Hepatocyte (in vitro differentiated cells): ENCODE measurements at regions not wholly inside any gene's neighbourhood (a gene's known extent, or its start where the extent isn't known, plus 50 kb on each side); places are given as distances from the start of the nearest gene placed in this dataset.

Source experiments
- DNase-seq: peaks from one replicate; pipeline ENCODE4 v3.0.0-alpha.2; 2016; ENCODE audit warnings: low spot score
- H2AFZ ChIP-seq: fragments of 200-600 bp; sonication (generic); 2 replicates; pipeline ENCODE4 v1.6.0; 2016; ENCODE audit warnings: antibody characterized with exemption, mild to moderate bottlenecking
- H3K27ac ChIP-seq: fragments of 200-600 bp; sonication (generic); 2 replicates; pipeline ENCODE4 v1.5.1; 2016; ENCODE audit warnings: mild to moderate bottlenecking
- H3K27me3 ChIP-seq: fragments of 200-600 bp; sonication (generic); 2 replicates; pipeline ENCODE4 v1.6.1; 2016
- H3K36me3 ChIP-seq: fragments of 200-600 bp; sonication (generic); replicated peaks from 2 replicates; pipeline ENCODE4 v1.5.1; 2016; ENCODE audit warnings: low read depth; ENCODE audit not compliant: insufficient read depth
- H3K4me1 ChIP-seq: fragments of 200-600 bp; sonication (generic); 2 replicates; pipeline ENCODE4 v1.5.1; 2016; ENCODE audit warnings: mild to moderate bottlenecking, moderate library complexity; ENCODE audit not compliant: insufficient read depth
- H3K4me2 ChIP-seq: fragments of 200-600 bp; sonication (generic); 2 replicates; pipeline ENCODE4 v1.6.0; 2016
- H3K4me3 ChIP-seq: fragments of 200-600 bp; sonication (generic); 2 replicates; pipeline ENCODE4 v1.5.1; 2016; ENCODE audit warnings: mild to moderate bottlenecking
- H3K79me2 ChIP-seq: fragments of 200-600 bp; sonication (generic); 2 replicates; pipeline ENCODE4 v1.6.0; 2017; ENCODE audit warnings: mild to moderate bottlenecking
- H3K9me2 ChIP-seq: fragments of 200-600 bp; sonication (generic); replicated peaks from 2 replicates; pipeline ENCODE4 v1.6.0; 2017; ENCODE audit warnings: mild to moderate bottlenecking; ENCODE audit not compliant: insufficient read depth
- H3K9me3 ChIP-seq: fragments of 200-600 bp; sonication (generic); 2 replicates; pipeline ENCODE4 v1.5.1; 2016; ENCODE audit warnings: low read depth, mild to moderate bottlenecking
- H4K20me1 ChIP-seq: fragments of 200-600 bp; sonication (generic); 2 replicates; pipeline ENCODE4 v1.6.0; 2016; ENCODE audit warnings: mild to moderate bottlenecking; ENCODE audit not compliant: insufficient read depth, poor library complexity, severe bottlenecking
- CTCF ChIP-seq: fragments of 200-600 bp; sonication (generic); IDR thresholded peaks from 2 replicates; pipeline ENCODE4 v1.5.1; 2016; ENCODE audit warnings: antibody characterized with exemption, mild to moderate bottlenecking; ENCODE audit not compliant: poor library complexity
- EZH2 ChIP-seq: fragments of 200-600 bp; sonication (generic); IDR thresholded peaks from 2 replicates; pipeline ENCODE4 v1.6.1; 2016; ENCODE audit warnings: antibody characterized with exemption, mild to moderate bottlenecking, borderline replicate concordance
- EZH2phosphoT487 ChIP-seq: fragments of 200-600 bp; sonication (generic); IDR thresholded peaks from one replicate; pipeline ENCODE4 v1.6.1; 2018; ENCODE audit warnings: antibody characterized with exemption, mild to moderate bottlenecking, low read depth, moderate library complexity; ENCODE audit not compliant: unreplicated experiment, severe bottlenecking
- WGBS: methylation state at CpG from one replicate; pipeline ENCODE4 v1.1.6; 2016; ENCODE audit warnings: low lambda C conversion rate; ENCODE audit errors: missing lambda C conversion rate; 5-methylcytosine and 5-hydroxymethylcytosine counted together

GRCh38 chr3:146331967-146332366 is 81.1 kb upstream of the PLSCR4 start:
- Histone ChIP-seq H3K27ac (no peak overlapping the region), H3K4me3 (no peak overlapping the region)
- no peak for DNase-seq

GRCh38 chr3:146326875-146327543 is 76.1 kb upstream of the PLSCR4 start:
- no peak overlapping the region for H3K27ac ChIP-seq
- no peak overlapping the region for H3K4me3 ChIP-seq
- H3K9me2 ChIP-seq = no peaks in the 10 kb centered on the region
- no peak overlapping the region for H2AFZ ChIP-seq
- H3K36me3 ChIP-seq = no peaks in the 10 kb centered on the region
- no peaks in the 10 kb centered on the region for H3K27me3 ChIP-seq
- H3K79me2 ChIP-seq = no peaks in the 10 kb centered on the region
- H3K4me2 ChIP-seq = no peak overlapping the region
- 47% methylated on average over 4 of the region's 4 CpGs for WGBS
- TF ChIP-seq EZH2 (no peak), CTCF (peak; percentile 79)
- no peaks in the 10 kb centered on the region for H4K20me1 ChIP-seq
- peak; percentile 56 for DNase-seq
- H3K4me1 ChIP-seq = no peaks in the 10 kb centered on the region
- H3K9me3 ChIP-seq = no peaks in the 10 kb centered on the region

More at GRCh38 chr3:146331967-146332366, 81.1 kb upstream of the PLSCR4 start:
- H3K4me1 ChIP-seq = no peaks in the 10 kb centered on the region
- H3K27me3 ChIP-seq = no peaks in the 10 kb centered on the region
- TF ChIP-seq EZH2phosphoT487 (no peak), CTCF (no peak), EZH2 (no peak)
- H3K9me2 ChIP-seq = no peaks in the 10 kb centered on the region
- no peaks in the 10 kb centered on the region for H3K9me3 ChIP-seq
- H3K36me3 ChIP-seq = no peaks in the 10 kb centered on the region
- no peak overlapping the region for H2AFZ ChIP-seq
- no peaks in the 10 kb centered on the region for H4K20me1 ChIP-seq
- H3K4me2 ChIP-seq = no peak overlapping the region
- no peaks in the 10 kb centered on the region for H3K79me2 ChIP-seq

- no peaks in the 10 kb centered on the region for H3K27me3 ChIP-seq
- H3K9me2 ChIP-seq = no peaks in the 10 kb centered on the region
- no peak overlapping the region for H3K4me2 ChIP-seq
- H3K79me2 ChIP-seq = no peaks in the 10 kb centered on the region
- TF ChIP-seq EZH2phosphoT487 (no peak), CTCF (no peak), EZH2 (no peak)
- no peak overlapping the region for H3K27ac ChIP-seq
- no peak overlapping the region for H3K4me3 ChIP-seq
- no peaks in the 10 kb centered on the region for H3K36me3 ChIP-seq
- no peaks in the 10 kb centered on the region for H3K4me1 ChIP-seq
- no peak for DNase-seq
- no peaks in the 10 kb centered on the region for H3K9me3 ChIP-seq
- H4K20me1 ChIP-seq = no peaks in the 10 kb centered on the region
- H2AFZ ChIP-seq = no peak overlapping the region
Observed at GRCh38 chr3:146325170-146325569, 74.3 kb upstream of the PLSCR4 start.

GRCh38 chr3:146322216-146322817 is 71.4 kb upstream of the PLSCR4 start:
- no peaks in the 10 kb centered on the region for H3K4me1 ChIP-seq
- H3K9me2 ChIP-seq = no peaks in the 10 kb centered on the region
- no peak for TF ChIP-seq EZH2phosphoT487
- TF ChIP-seq CTCF = no peak
- TF ChIP-seq EZH2 = no peak
- 98% methylated on average over 2 of the region's 2 CpGs for WGBS
- no peaks in the 10 kb centered on the region for H3K36me3 ChIP-seq
- H3K27ac ChIP-seq = no peak overlapping the region
- no peak overlapping the region for H3K4me2 ChIP-seq
- no peaks in the 10 kb centered on the region for H3K9me3 ChIP-seq
- H2AFZ ChIP-seq = no peak overlapping the region
- no peaks in the 10 kb centered on the region for H3K27me3 ChIP-seq
- DNase-seq = no peak
- no peak overlapping the region for H3K4me3 ChIP-seq
- H3K79me2 ChIP-seq = no peaks in the 10 kb centered on the region
- H4K20me1 ChIP-seq = no peaks in the 10 kb centered on the region
